ENCODE measurements at regions not wholly inside any gene's neighbourhood (a gene's known extent, or its start where the extent isn't known, plus 50 kb on each side); places are given as distances from the start of the nearest gene placed in this dataset.

DNA sequence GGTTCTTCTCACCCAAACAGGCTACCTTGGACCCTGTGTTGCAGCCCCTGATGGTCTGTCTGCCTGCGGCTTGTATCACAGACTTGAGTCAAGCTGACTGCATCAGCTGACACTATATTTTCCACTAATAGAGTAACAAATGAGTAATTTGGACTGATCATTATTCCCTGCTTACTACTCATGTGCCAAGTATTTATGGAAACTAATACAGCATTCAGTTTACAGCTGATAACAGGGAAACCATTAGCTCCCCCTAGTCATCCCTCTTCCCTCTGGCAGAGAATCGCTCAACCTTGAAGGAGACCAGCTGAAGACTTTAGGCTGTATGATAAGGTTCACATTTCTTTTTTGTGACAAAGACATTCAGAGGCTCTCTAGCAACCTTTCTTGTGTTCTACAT is 116.6 kb upstream of the SYT6 start:
- DNase-seq (ENCODE audit: low read depth): no peak
- POLR2A ChIA-PET: no interaction called here
- TF ChIP-seq, protein P1, sequence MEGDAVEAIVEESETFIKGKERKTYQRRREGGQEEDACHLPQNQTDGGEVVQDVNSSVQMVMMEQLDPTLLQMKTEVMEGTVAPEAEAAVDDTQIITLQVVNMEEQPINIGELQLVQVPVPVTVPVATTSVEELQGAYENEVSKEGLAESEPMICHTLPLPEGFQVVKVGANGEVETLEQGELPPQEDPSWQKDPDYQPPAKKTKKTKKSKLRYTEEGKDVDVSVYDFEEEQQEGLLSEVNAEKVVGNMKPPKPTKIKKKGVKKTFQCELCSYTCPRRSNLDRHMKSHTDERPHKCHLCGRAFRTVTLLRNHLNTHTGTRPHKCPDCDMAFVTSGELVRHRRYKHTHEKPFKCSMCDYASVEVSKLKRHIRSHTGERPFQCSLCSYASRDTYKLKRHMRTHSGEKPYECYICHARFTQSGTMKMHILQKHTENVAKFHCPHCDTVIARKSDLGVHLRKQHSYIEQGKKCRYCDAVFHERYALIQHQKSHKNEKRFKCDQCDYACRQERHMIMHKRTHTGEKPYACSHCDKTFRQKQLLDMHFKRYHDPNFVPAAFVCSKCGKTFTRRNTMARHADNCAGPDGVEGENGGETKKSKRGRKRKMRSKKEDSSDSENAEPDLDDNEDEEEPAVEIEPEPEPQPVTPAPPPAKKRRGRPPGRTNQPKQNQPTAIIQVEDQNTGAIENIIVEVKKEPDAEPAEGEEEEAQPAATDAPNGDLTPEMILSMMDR (IDR thresholded peaks at IDR 0.05; ENCODE audit: insufficient read depth, low read depth, low read length): no peak
- Histone ChIP-seq H3K4me3 (ENCODE audit: low read depth, low read length) (no peak overlapping the region), H3K27me3 (ENCODE audit: control insufficient read depth, insufficient read depth, low read length) (peaks cover 2% of the 10 kb centered on the region; the same call in 1 of the 2 replicates), H3K36me3 (ENCODE audit: control insufficient read depth, insufficient read depth, low read length) (no peaks in the 10 kb centered on the region)
- CTCF ChIA-PET: interaction anchor here (4.0 kb wide), 1 partner anchor 12 kb away, joined by 18 read pairs; no protein-coding TSS in a partner anchor

DNA sequence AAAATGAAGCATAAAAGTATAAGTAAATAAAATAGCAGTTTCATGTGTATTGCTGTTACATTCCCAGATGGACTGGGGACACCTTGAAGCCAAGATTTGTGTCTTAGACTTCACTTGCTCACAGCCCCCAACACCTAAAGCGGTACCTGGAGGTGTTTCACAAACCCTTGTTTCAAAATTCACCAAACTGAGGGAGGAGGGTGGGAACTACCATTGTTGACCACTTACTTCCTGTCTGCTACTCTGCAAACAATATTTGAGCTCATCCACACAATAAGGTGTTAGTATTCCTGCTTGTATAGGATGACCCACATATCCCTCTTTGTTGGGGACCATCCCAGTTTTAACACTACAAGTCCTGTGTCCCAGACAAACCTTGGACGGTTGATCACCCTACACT is 115.9 kb upstream of the SYT6 start:
- Histone ChIP-seq H3K27me3 (ENCODE audit: control insufficient read depth, insufficient read depth, low read length) (peaks cover 2% of the 10 kb centered on the region; the same call in 1 of the 2 replicates), H3K36me3 (ENCODE audit: control insufficient read depth, insufficient read depth, low read length) (no peaks in the 10 kb centered on the region), H3K4me3 (ENCODE audit: low read depth, low read length) (no peak overlapping the region)
- ChIA-PET POLR2A (no interaction called here), CTCF (interaction anchor here (4.0 kb wide), 1 partner anchor 13 kb away, joined by 18 read pairs; no protein-coding TSS in a partner anchor)
- no peak for DNase-seq (ENCODE audit: low read depth)
- TF ChIP-seq, protein P1 (IDR thresholded peaks at IDR 0.05; ENCODE audit: insufficient read depth, low read depth, low read length): no peak

DNA sequence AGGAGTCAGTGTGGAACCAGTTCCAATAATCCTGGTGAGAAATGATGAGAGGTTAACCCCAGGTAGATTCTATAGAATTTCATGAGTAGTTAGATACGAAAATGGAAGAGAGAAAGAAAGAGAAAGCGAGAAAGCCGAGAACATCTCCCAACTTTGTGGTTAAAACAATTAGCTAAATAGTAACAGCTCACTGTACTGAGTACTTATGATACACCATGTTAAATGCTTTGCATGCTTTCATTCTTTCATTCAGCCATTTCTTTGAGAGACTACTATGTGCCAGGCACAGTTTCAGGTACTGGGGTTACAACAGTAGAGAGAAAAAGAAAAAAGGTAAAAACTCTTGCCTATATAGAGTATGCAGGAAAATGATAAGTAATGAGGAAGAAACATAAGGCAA is 109.7 kb upstream of the SYT6 start:
- CTCF ChIA-PET: no interaction called here

DNA sequence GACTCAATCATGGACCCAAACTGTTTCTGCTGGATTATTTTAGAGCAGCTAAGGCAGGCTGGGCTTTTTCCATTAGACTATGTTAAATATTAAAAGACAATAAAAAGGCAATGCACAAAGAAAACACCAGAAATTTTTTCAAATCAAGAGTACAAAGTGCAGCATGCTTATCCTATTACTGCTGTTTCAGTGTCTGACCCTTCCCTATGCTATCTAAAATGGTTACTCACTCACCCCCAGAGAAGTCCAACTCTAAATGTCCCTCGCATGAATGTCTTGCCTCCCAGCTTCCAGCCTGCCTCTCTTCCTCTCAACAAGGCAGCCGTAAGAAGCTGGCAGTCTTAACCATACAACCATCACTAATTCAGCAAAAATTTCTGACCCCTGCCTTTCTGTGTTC is 108.7 kb upstream of the SYT6 start:
- CTCF ChIA-PET: no interaction called here
- POLR2A ChIA-PET: no interaction called here

More for the DNA sequence above, 109.7 kb upstream of the SYT6 start:
- H3K4me3 ChIP-seq (ENCODE audit: low read depth, low read length): no peak overlapping the region
- POLR2A ChIA-PET: no interaction called here
- TF ChIP-seq, protein P1 (IDR thresholded peaks at IDR 0.05; ENCODE audit: insufficient read depth, low read depth, low read length): no peak
- no peaks in the 10 kb centered on the region for H3K36me3 ChIP-seq (ENCODE audit: control insufficient read depth, insufficient read depth, low read length)
- peaks cover 2% of the 10 kb centered on the region; the same call in 1 of the 2 replicates for H3K27me3 ChIP-seq (ENCODE audit: control insufficient read depth, insufficient read depth, low read length)
- DNase-seq (ENCODE audit: low read depth): no peak

DNA sequence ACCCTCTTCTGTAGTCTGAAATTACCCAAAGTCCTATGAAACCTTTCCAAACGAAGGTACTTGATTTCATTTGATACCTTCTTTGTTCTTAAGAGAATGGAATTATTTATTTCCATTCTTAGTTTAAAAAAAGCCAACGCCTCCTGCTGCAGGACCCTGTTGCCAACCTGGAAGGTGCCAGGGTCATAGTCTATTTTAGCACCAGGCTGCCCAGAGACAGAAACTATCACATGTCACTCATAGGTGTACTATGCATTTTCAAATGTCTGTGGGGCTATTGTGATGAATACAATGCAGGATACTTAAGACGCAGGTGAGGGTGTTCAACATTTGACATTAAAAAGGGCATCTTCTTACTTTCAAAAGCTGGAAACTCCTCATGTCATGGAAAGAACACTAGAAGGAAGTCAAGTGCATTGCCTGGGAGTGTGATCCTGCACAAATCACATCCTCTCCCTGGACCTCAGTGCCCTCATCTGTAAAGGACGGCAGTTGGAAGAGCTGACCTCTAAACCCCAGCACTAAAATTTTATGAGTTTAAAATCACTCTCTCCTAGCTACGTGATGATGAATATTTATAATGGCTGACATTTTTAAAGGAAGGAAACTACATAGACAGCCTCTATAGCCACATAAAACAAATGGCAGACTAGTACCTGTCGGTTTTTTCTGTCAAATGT is 107.3 kb upstream of the SYT6 start:
- ChIA-PET POLR2A (no interaction called here), CTCF (no interaction called here)

More for the DNA sequence above, 108.7 kb upstream of the SYT6 start:
- Histone ChIP-seq H3K27me3 (ENCODE audit: control insufficient read depth, insufficient read depth, low read length) (peaks cover 2% of the 10 kb centered on the region; the same call in 1 of the 2 replicates), H3K4me3 (ENCODE audit: low read depth, low read length) (no peak overlapping the region), H3K36me3 (ENCODE audit: control insufficient read depth, insufficient read depth, low read length) (no peaks in the 10 kb centered on the region)
- TF ChIP-seq, protein P1 (IDR thresholded peaks at IDR 0.05; ENCODE audit: insufficient read depth, low read depth, low read length): no peak
- DNase-seq (ENCODE audit: low read depth): no peak

More for the DNA sequence above, 107.3 kb upstream of the SYT6 start:
- DNase-seq (ENCODE audit: low read depth): no peak
- H3K27me3 ChIP-seq (ENCODE audit: control insufficient read depth, insufficient read depth, low read length): peaks cover 2% of the 10 kb centered on the region; the same call in 1 of the 2 replicates
- H3K4me3 ChIP-seq (ENCODE audit: low read depth, low read length): no peak overlapping the region
- H3K36me3 ChIP-seq (ENCODE audit: control insufficient read depth, insufficient read depth, low read length): no peaks in the 10 kb centered on the region
- TF ChIP-seq, protein P1 (IDR thresholded peaks at IDR 0.05; ENCODE audit: insufficient read depth, low read depth, low read length): no peak

All from BJ (cell line).